NCI-H2107 treated with DMSO at 0.1 percent for 48 hours (cell line): ENCODE measurements at regions not wholly inside any gene's neighbourhood (a gene's known extent, or its start where the extent isn't known, plus 50 kb on each side); places are given as distances from the start of the nearest gene placed in this dataset.

Experiments
- DNase-seq: peaks from one replicate; lab custom pipeline; 2025; ENCODE audit not compliant: unreplicated experiment; lab: John Stamatoyannopoulos, UW

- no peak for DNase-seq
These were observed 131.4 kb upstream of the ZMIZ1 start for GRCh38 chr10:78937393-78937792.

GRCh38 chr10:78937800-78938694 lies 130.7 kb upstream of the ZMIZ1 start:
- DNase-seq = no peak

- no peak for DNase-seq
These were observed 129.8 kb upstream of the ZMIZ1 start for GRCh38 chr10:78938695-78939672.

GRCh38 chr10:78942091-78942501 lies 126.7 kb upstream of the ZMIZ1 start:
- no peak for DNase-seq

GRCh38 chr10:78944723-78945312 lies 123.9 kb upstream of the ZMIZ1 start:
- DNase-seq = no peak

GRCh38 chr10:78945838-78946237 lies 122.9 kb upstream of the ZMIZ1 start:
- peak; percentile 5 for DNase-seq

- DNase-seq = peak; percentile 42
These were observed 121.5 kb upstream of the ZMIZ1 start for GRCh38 chr10:78947226-78947625.

- no peak for DNase-seq
These were observed 121.0 kb upstream of the ZMIZ1 start for GRCh38 chr10:78947733-78948132.

- no peak for DNase-seq
These were observed 120.1 kb upstream of the ZMIZ1 start for GRCh38 chr10:78948621-78949030.

GRCh38 chr10:78950656-78951587 lies 117.8 kb upstream of the ZMIZ1 start:
- peak; percentile 10 for DNase-seq

GRCh38 chr10:78952030-78952429 lies 116.7 kb upstream of the ZMIZ1 start:
- no peak for DNase-seq

- DNase-seq = no peak
These were observed 116.1 kb upstream of the ZMIZ1 start for GRCh38 chr10:78952686-78953085.

- no peak for DNase-seq
These were observed 115.5 kb upstream of the ZMIZ1 start for GRCh38 chr10:78953113-78953798.

- DNase-seq = no peak
These were observed 114.9 kb upstream of the ZMIZ1 start for GRCh38 chr10:78953799-78954297.

- no peak for DNase-seq
These were observed 114.1 kb upstream of the ZMIZ1 start for GRCh38 chr10:78954689-78955088.

- no peak for DNase-seq
These were observed 113.6 kb upstream of the ZMIZ1 start for GRCh38 chr10:78955206-78955605.

GRCh38 chr10:78956391-78956790 lies 112.4 kb upstream of the ZMIZ1 start:
- no peak for DNase-seq

GRCh38 chr10:78957471-78958039 lies 111.2 kb upstream of the ZMIZ1 start:
- no peak for DNase-seq
